ENCODE measurements at regions not wholly inside any gene's neighbourhood (a gene's known extent, or its start where the extent isn't known, plus 50 kb on each side); places are given as distances from the start of the nearest gene placed in this dataset.

- no peak overlapping the region for H3K4me3 ChIP-seq (ENCODE audit: low read depth, low read length, poor library complexity, severe bottlenecking)
- DNase-seq (ENCODE audit: low spot score): no peak
- no peak overlapping the region for H3K27ac ChIP-seq (ENCODE audit: low read depth, low read length, poor library complexity, severe bottlenecking)
- no peaks in the 10 kb centered on the region for H3K9me3 ChIP-seq (ENCODE audit: low read length)
- intact Hi-C loops (cut with micrococcal nuclease; ENCODE audit: unreplicated experiment): no loop called here
- TF ChIP-seq EZH2phosphoT487 (IDR thresholded peaks at IDR 0.05; ENCODE audit: borderline replicate concordance, low read depth, low read length) (no peak), CTCF (conservative IDR thresholded peaks at IDR 0.05; ENCODE audit: low read length) (no peak)
- H3K79me2 ChIP-seq (ENCODE audit: insufficient read depth, low read depth, low read length): no peaks in the 10 kb centered on the region
- H2AFZ ChIP-seq (ENCODE audit: low read length): no peak overlapping the region
- no peaks in the 10 kb centered on the region for H3K36me3 ChIP-seq (ENCODE audit: insufficient read depth, low read length)
- H3K4me1 ChIP-seq (ENCODE audit: insufficient read depth, low read length, poor library complexity, severe bottlenecking): no peaks in the 10 kb centered on the region
- no peaks in the 10 kb centered on the region for H4K20me1 ChIP-seq (ENCODE audit: insufficient read depth, low read length)
- POLR2A ChIA-PET: interaction anchor here (0.6 kb wide), 1 partner anchor 8 kb away, joined by 5 read pairs; no protein-coding TSS in a partner anchor
- CTCF ChIA-PET (ENCODE audit: unreplicated experiment): no interaction called here
- H3K4me2 ChIP-seq (ENCODE audit: low read length): no peak overlapping the region
- no TSS peak for BruUV-seq (replicated peaks)
- H3K9me2 ChIP-seq (ENCODE audit: insufficient read depth, low read length): no peaks in the 10 kb centered on the region
These were observed 2287.4 kb upstream of the WWC1 start for GRCh38 chr5:166004006-166004405.

- ChIA-PET CTCF (ENCODE audit: unreplicated experiment) (no interaction called here), POLR2A (no interaction called here)
- Histone ChIP-seq H4K20me1 (ENCODE audit: insufficient read depth, low read length) (no peaks in the 10 kb centered on the region), H3K27ac (ENCODE audit: low read depth, low read length, poor library complexity, severe bottlenecking) (no peak overlapping the region), H3K9me2 (ENCODE audit: insufficient read depth, low read length) (no peaks in the 10 kb centered on the region), H3K79me2 (ENCODE audit: insufficient read depth, low read depth, low read length) (no peaks in the 10 kb centered on the region), H2AFZ (ENCODE audit: low read length) (no peak overlapping the region), H3K4me2 (ENCODE audit: low read length) (no peak overlapping the region), H3K9me3 (ENCODE audit: low read length) (no peaks in the 10 kb centered on the region), H3K36me3 (ENCODE audit: insufficient read depth, low read length) (no peaks in the 10 kb centered on the region), H3K4me3 (ENCODE audit: low read depth, low read length, poor library complexity, severe bottlenecking) (no peak overlapping the region), H3K4me1 (ENCODE audit: insufficient read depth, low read length, poor library complexity, severe bottlenecking) (no peaks in the 10 kb centered on the region)
- intact Hi-C loops (cut with micrococcal nuclease; ENCODE audit: unreplicated experiment): no loop called here
- no peak for DNase-seq (ENCODE audit: low spot score)
- TF ChIP-seq EZH2phosphoT487 (IDR thresholded peaks at IDR 0.05; ENCODE audit: borderline replicate concordance, low read depth, low read length) (no peak), CTCF (conservative IDR thresholded peaks at IDR 0.05; ENCODE audit: low read length) (no peak)
- BruUV-seq (replicated peaks): no TSS peak
These were observed 2278.0 kb upstream of the WWC1 start for GRCh38 chr5:166013415-166013814.

GRCh38 chr5:166014256-166014655 lies 2277.2 kb upstream of the WWC1 start:
- POLR2A ChIA-PET: interaction anchor here (1.2 kb wide), 1 partner anchor 9 kb away, joined by 3 read pairs; no protein-coding TSS in a partner anchor
- no peak for DNase-seq (ENCODE audit: low spot score)
- no peaks in the 10 kb centered on the region for H3K9me3 ChIP-seq (ENCODE audit: low read length)
- no peak overlapping the region for H3K27ac ChIP-seq (ENCODE audit: low read depth, low read length, poor library complexity, severe bottlenecking)
- H4K20me1 ChIP-seq (ENCODE audit: insufficient read depth, low read length): no peaks in the 10 kb centered on the region
- H2AFZ ChIP-seq (ENCODE audit: low read length): no peak overlapping the region
- no peaks in the 10 kb centered on the region for H3K36me3 ChIP-seq (ENCODE audit: insufficient read depth, low read length)
- no peaks in the 10 kb centered on the region for H3K4me1 ChIP-seq (ENCODE audit: insufficient read depth, low read length, poor library complexity, severe bottlenecking)
- intact Hi-C loops (cut with micrococcal nuclease; ENCODE audit: unreplicated experiment): no loop called here
- TF ChIP-seq CTCF (conservative IDR thresholded peaks at IDR 0.05; ENCODE audit: low read length) (no peak), EZH2phosphoT487 (IDR thresholded peaks at IDR 0.05; ENCODE audit: borderline replicate concordance, low read depth, low read length) (no peak)
- no TSS peak for BruUV-seq (replicated peaks)
- no peaks in the 10 kb centered on the region for H3K9me2 ChIP-seq (ENCODE audit: insufficient read depth, low read length)
- CTCF ChIA-PET (ENCODE audit: unreplicated experiment): no interaction called here
- H3K4me3 ChIP-seq (ENCODE audit: low read depth, low read length, poor library complexity, severe bottlenecking): no peak overlapping the region
- H3K79me2 ChIP-seq (ENCODE audit: insufficient read depth, low read depth, low read length): no peaks in the 10 kb centered on the region
- no peak overlapping the region for H3K4me2 ChIP-seq (ENCODE audit: low read length)
